Sigmoid colon (tissue), 6 donors: ENCODE measurements at regions not wholly inside any gene's neighbourhood (a gene's known extent, or its start where the extent isn't known, plus 50 kb on each side); places are given as distances from the start of the nearest gene placed in this dataset.
A peak's percentile ranks its signal among the peaks of the same experiment; 100 is the strongest.

Experiments
- DNase-seq: peaks from one replicate; pipeline ENCODE4 v3.0.0-alpha.2; 2019
- H3K27ac ChIP-seq, 4 donors: fragments of 200-600 bp; sonication (generic); one replicate each; pipeline ENCODE4 v1.5.1; 2016 to 2019; ENCODE audit warnings: mild to moderate bottlenecking in 1 of 4
- H3K27me3 ChIP-seq, 3 donors: fragments of 200-600 bp; sonication (generic); one replicate each; pipeline ENCODE4 v1.5.1; 2019; ENCODE audit warnings: mild to moderate bottlenecking in 1 of 3
- H3K36me3 ChIP-seq, 4 donors: fragments of 200-600 bp; sonication (generic); one replicate each; pipeline ENCODE4 v1.5.1; 2016 to 2019
- H3K4me1 ChIP-seq, 4 donors: fragments of 200-600 bp; sonication (generic); one replicate each; pipeline ENCODE4 v1.5.1; 2017 to 2019
- H3K4me3 ChIP-seq, 4 donors: fragments of 200-600 bp; sonication (generic); one replicate each; pipeline ENCODE4 v1.5.1; 2017 to 2019; ENCODE audit warnings: mild to moderate bottlenecking in 2 of 4, moderate library complexity in 1 of 4
- H3K9me3 ChIP-seq, 4 donors: fragments of 200-600 bp in 3 of 4; sonication (generic) in 3 of 4; one replicate each; pipeline versions ENCODE4 v1.5.1 to v1.6.1; 2013 to 2019
- EP300 ChIP-seq, 4 donors: sonication (generic); formaldehyde crosslinking; IDR thresholded peaks; one replicate each; pipeline ENCODE4 v1.6.1; 2017; ENCODE audit warnings: antibody characterized with exemption in 4 of 4
- POLR2A ChIP-seq, 2 donors: fragments of 450-650 bp; IDR thresholded peaks; one replicate each; pipeline ENCODE4 v1.6.1; 2016; ENCODE audit warnings: antibody characterized with exemption in 2 of 2, mild to moderate bottlenecking in 2 of 2, moderate library complexity in 2 of 2
- POLR2AphosphoS5 ChIP-seq, 4 donors: sonication (generic); formaldehyde crosslinking; IDR thresholded peaks; one replicate each; pipeline ENCODE4 v1.6.1; 2017; ENCODE audit warnings: antibody characterized with exemption in 4 of 4
- WGBS, 2 donors: extraction: QIAGEN DNeasy Blood & Tissue Kit; methylation state at CpG; one replicate each; pipeline ENCODE4 v1.1.7; 2013; 5-methylcytosine and 5-hydroxymethylcytosine counted together
- intact Hi-C: fragments of 100-400 bp; cut with DNase I; formaldehyde crosslinking; loops from one replicate; pipeline ENCODE4 v1.15.1; 2023
- TF ChIP-seq, protein P1 (sequence below), 4 experiments: fragments of 450-650 bp in 3 of 4; fragments of 200-600 bp in 1 of 4; IDR thresholded peaks; one replicate each; pipeline ENCODE4 v1.5.1; 2016 to 2019; ENCODE audit warnings: antibody characterized with exemption in 4 of 4, mild to moderate bottlenecking in 3 of 4, moderate library complexity in 2 of 4
- donor health status: healthy with polysubstance abuse.
- donor health status: healthy.

DNA sequence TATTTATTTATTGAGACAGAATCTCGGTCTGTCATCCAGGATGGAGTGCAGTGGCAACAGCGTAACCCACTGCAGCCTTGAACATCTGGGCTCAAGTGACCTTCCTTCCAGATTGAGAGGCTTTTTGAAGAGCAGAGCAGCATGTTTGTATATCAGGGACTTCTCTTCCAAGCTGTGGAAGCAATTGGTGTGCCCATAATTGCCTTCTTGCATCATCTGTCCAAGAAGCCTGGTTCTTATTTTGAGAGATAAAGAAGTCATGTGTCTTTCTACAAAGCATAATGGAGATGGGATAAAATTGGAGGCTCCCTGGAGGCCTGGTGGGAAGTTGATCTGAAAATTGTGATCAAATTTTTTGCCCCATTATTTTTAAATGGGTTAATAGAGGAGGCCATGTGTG lies 183.8 kb upstream of the MCTP2 start:
- Histone ChIP-seq H3K27ac (no peak overlapping the region), H3K4me1 (no peaks in the 10 kb centered on the region), H3K4me3 (no peak overlapping the region), H3K27me3 (no peaks in the 10 kb centered on the region), H3K36me3 (no peaks in the 10 kb centered on the region), H3K9me3 (no peaks in the 10 kb centered on the region)
- TF ChIP-seq POLR2A (IDR thresholded peaks at IDR 0.05), result no peak
- no peak for TF ChIP-seq EP300 (IDR thresholded peaks at IDR 0.05)
- TF ChIP-seq POLR2AphosphoS5 (IDR thresholded peaks at IDR 0.05), result no peak
- TF ChIP-seq, protein P1, sequence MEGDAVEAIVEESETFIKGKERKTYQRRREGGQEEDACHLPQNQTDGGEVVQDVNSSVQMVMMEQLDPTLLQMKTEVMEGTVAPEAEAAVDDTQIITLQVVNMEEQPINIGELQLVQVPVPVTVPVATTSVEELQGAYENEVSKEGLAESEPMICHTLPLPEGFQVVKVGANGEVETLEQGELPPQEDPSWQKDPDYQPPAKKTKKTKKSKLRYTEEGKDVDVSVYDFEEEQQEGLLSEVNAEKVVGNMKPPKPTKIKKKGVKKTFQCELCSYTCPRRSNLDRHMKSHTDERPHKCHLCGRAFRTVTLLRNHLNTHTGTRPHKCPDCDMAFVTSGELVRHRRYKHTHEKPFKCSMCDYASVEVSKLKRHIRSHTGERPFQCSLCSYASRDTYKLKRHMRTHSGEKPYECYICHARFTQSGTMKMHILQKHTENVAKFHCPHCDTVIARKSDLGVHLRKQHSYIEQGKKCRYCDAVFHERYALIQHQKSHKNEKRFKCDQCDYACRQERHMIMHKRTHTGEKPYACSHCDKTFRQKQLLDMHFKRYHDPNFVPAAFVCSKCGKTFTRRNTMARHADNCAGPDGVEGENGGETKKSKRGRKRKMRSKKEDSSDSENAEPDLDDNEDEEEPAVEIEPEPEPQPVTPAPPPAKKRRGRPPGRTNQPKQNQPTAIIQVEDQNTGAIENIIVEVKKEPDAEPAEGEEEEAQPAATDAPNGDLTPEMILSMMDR (IDR thresholded peaks at IDR 0.05), result no peak
- DNase-seq, result no peak
- WGBS, 2 donors, result 85 to 90% methylated on average over 2 of the region's 2 CpGs
- intact Hi-C loops, result no loop called here

- Histone ChIP-seq H3K27ac (peak overlapping the region in 1 of 4 donors; percentile 35), H3K4me3 (no peak overlapping the region), H3K36me3 (no peaks in the 10 kb centered on the region), H3K9me3 (no peaks in the 10 kb centered on the region), H3K4me1 (peaks cover 0 to 3% (median 1%) of the 10 kb centered on the region in 4 donors), H3K27me3 (no peaks in the 10 kb centered on the region)
- intact Hi-C loops, result no loop called here
- TF ChIP-seq POLR2A (IDR thresholded peaks at IDR 0.05) (no peak), POLR2AphosphoS5 (IDR thresholded peaks at IDR 0.05) (no peak), EP300 (IDR thresholded peaks at IDR 0.05) (no peak)
- TF ChIP-seq, protein P1 (IDR thresholded peaks at IDR 0.05), result no peak
- WGBS, 2 donors, result 69 to 78% methylated on average over 9 of the region's 9 CpGs
- no peak for DNase-seq
Observed at GRCh38 chr15:94042180-94042928, 189.0 kb upstream of the MCTP2 start.

GRCh38 chr15:94041746-94042145 lies 189.6 kb upstream of the MCTP2 start:
- 79 to 87% methylated on average over 3 of the region's 3 CpGs for WGBS, 2 donors
- DNase-seq, result no peak
- peak overlapping the region in 1 of 4 donors; percentile 35 for H3K27ac ChIP-seq
- H3K27me3 ChIP-seq, result no peaks in the 10 kb centered on the region
- H3K4me3 ChIP-seq, result no peak overlapping the region
- peaks cover 0 to 8% (median 4%) of the 10 kb centered on the region in 4 donors for H3K4me1 ChIP-seq
- intact Hi-C loops, result no loop called here
- H3K36me3 ChIP-seq, result no peaks in the 10 kb centered on the region
- H3K9me3 ChIP-seq, result no peaks in the 10 kb centered on the region
- TF ChIP-seq POLR2AphosphoS5 (IDR thresholded peaks at IDR 0.05) (no peak), POLR2A (IDR thresholded peaks at IDR 0.05) (no peak), EP300 (IDR thresholded peaks at IDR 0.05) (no peak)
- TF ChIP-seq, protein P1 (IDR thresholded peaks at IDR 0.05), result no peak

GRCh38 chr15:94040541-94041248 lies 190.7 kb upstream of the MCTP2 start:
- no peak overlapping the region for H3K27ac ChIP-seq
- H3K27me3 ChIP-seq, result no peaks in the 10 kb centered on the region
- no peaks in the 10 kb centered on the region for H3K9me3 ChIP-seq
- no peaks in the 10 kb centered on the region for H3K36me3 ChIP-seq
- DNase-seq, result no peak
- peaks cover 0 to 10% (median 4%) of the 10 kb centered on the region in 4 donors for H3K4me1 ChIP-seq
- TF ChIP-seq POLR2AphosphoS5 (IDR thresholded peaks at IDR 0.05) (no peak), POLR2A (IDR thresholded peaks at IDR 0.05) (no peak), EP300 (IDR thresholded peaks at IDR 0.05) (no peak)
- TF ChIP-seq, protein P1 (IDR thresholded peaks at IDR 0.05), result no peak
- 85 to 92% methylated on average over 2 of the region's 2 CpGs for WGBS, 2 donors
- intact Hi-C loops, result no loop called here
- no peak overlapping the region for H3K4me3 ChIP-seq
